RWPE1 (cell line): ENCODE measurements at regions not wholly inside any gene's neighbourhood (a gene's known extent, or its start where the extent isn't known, plus 50 kb on each side); places are given as distances from the start of the nearest gene placed in this dataset.

ENCODE experiments used
- CTCF ChIA-PET: fragments of 350-600 bp; sonication (Branson Sonifier 250); formaldehyde crosslinking; extraction: SDS; loops from one replicate; lab custom pipeline; 2021; lab: Yijun Ruan, JAX
- POLR2A ChIA-PET: fragments of 400-600 bp; formaldehyde crosslinking; extraction: SDS; loops from one replicate; lab custom pipeline; 2020; ENCODE audit warnings: antibody characterized with exemption; ENCODE audit not compliant: low non-redundant PET; lab: Yijun Ruan, JAX
- DNase-seq: peaks from one replicate; pipeline ENCODE4 v3.0.0; 2012; ENCODE audit warnings: low spot score
- H3K27ac ChIP-seq: fragments of 450-650 bp; 2 replicates; pipeline ENCODE4 v1.5.1; 2017
- CTCF ChIP-seq: fragments of 450-650 bp; conservative IDR thresholded peaks from 2 replicates; pipeline ENCODE4 v1.5.1; 2017; ENCODE audit warnings: low read depth, mild to moderate bottlenecking

- ChIA-PET CTCF (interaction anchor here (0.6 kb wide), 1 partner anchor 129 kb away, joined by 3 read pairs; no protein-coding TSS in a partner anchor), POLR2A (no interaction called here)
- H3K27ac ChIP-seq: no peak overlapping the region
- no peak for TF ChIP-seq CTCF
- DNase-seq: no peak
Measured at GRCh38 chr2:234841321-234842015, 110.3 kb upstream of the SH3BP4 start.

- ChIA-PET POLR2A (no interaction called here), CTCF (interaction anchor here (0.6 kb wide), 1 partner anchor 21 kb away, joined by 4 read pairs; no protein-coding TSS in a partner anchor)
- TF ChIP-seq CTCF: no peak
- peak; percentile 73 for DNase-seq
- H3K27ac ChIP-seq: peak overlapping the region; percentile 3; the same call in 1 of the 2 replicates
Measured at GRCh38 chr2:234840336-234840735, 111.5 kb upstream of the SH3BP4 start.

GRCh38 chr2:234839285-234839684 lies 112.5 kb upstream of the SH3BP4 start:
- POLR2A ChIA-PET: no interaction called here
- DNase-seq: no peak
- CTCF ChIA-PET: no interaction called here
- H3K27ac ChIP-seq: no peak overlapping the region
- no peak for TF ChIP-seq CTCF

GRCh38 chr2:234836271-234836670 lies 115.5 kb upstream of the SH3BP4 start:
- CTCF ChIA-PET: no interaction called here
- POLR2A ChIA-PET: no interaction called here
- no peak for TF ChIP-seq CTCF
- DNase-seq: no peak
- no peak overlapping the region for H3K27ac ChIP-seq

GRCh38 chr2:234835738-234836137 lies 116.1 kb upstream of the SH3BP4 start:
- no peak for DNase-seq
- ChIA-PET POLR2A (no interaction called here), CTCF (no interaction called here)
- no peak for TF ChIP-seq CTCF
- H3K27ac ChIP-seq: no peak overlapping the region

GRCh38 chr2:234834228-234834923 lies 117.4 kb upstream of the SH3BP4 start:
- DNase-seq: no peak
- H3K27ac ChIP-seq: no peak overlapping the region
- TF ChIP-seq CTCF: no peak
- POLR2A ChIA-PET: no interaction called here
- CTCF ChIA-PET: no interaction called here
